SK-N-SH treated with all-trans-retinoic acid at 6 μM for 48 hours (cell line): ENCODE measurements at regions not wholly inside any gene's neighbourhood (a gene's known extent, or its start where the extent isn't known, plus 50 kb on each side); places are given as distances from the start of the nearest gene placed in this dataset.
A peak's percentile ranks its signal among the peaks of the same experiment; 100 is the strongest.
"Not testable (repeated sequence)": the region's sequence is repeated elsewhere in the genome, so short reads cannot be mapped to it uniquely, and the experiment has no call there.

Experiments
- ATAC-seq: fragments of 200-7000 bp; cut with Tn5 transposase; 3 replicates; pipeline ENCODE4 v1.9.1; 2020; ENCODE audit warnings: mild to moderate bottlenecking, moderate library complexity
- CSRNP3 ChIP-seq: fragments of 250-450 bp; sonication (Bioruptor Pico); IDR thresholded peaks from 2 replicates; pipeline ENCODE4 v1.5.1; 2021; ENCODE audit warnings: mild to moderate bottlenecking, moderate library complexity
- GLIS3 ChIP-seq: fragments of 250-450 bp; sonication (Bioruptor Pico); IDR thresholded peaks from 2 replicates; pipeline ENCODE4 v1.5.0; 2020; ENCODE audit warnings: mild to moderate bottlenecking, moderate library complexity
- RARB ChIP-seq: fragments of 250-450 bp; sonication (Bioruptor Pico); IDR thresholded peaks from 2 replicates; pipeline ENCODE4 v1.8.0; 2021; ENCODE audit warnings: mild to moderate bottlenecking, moderate library complexity
- TCF4 ChIP-seq: fragments of 250-450 bp; sonication (Bioruptor Pico); IDR thresholded peaks from 2 replicates; pipeline ENCODE4 v1.8.0; 2021; ENCODE audit warnings: mild to moderate bottlenecking, moderate library complexity, borderline replicate concordance
- ZFP3 ChIP-seq: fragments of 250-450 bp; sonication (Bioruptor Pico); IDR thresholded peaks from 2 replicates; pipeline ENCODE4 v1.5.0; 2020; ENCODE audit warnings: mild to moderate bottlenecking, moderate library complexity

DNA sequence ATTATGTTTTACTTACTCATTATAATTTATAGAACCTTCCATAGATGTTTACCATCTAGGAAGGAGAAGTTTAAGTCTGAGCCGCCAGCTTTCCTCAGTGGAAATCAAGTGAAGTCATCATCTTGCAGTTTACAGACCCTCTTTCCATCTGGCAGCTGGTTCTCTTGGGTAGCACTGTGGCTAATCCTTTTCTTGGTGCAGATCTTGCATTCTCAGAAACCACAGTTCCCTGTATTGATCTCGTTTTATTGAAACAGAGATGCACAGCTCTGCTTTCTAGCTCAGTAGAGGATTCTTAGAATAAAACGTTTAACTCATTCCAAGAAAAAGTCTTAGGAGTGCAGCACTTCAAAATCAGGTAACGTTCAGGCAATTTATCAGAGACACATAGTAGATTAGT, 1154.7 kb downstream of the FOXD4L5 start:
- ATAC-seq: not testable (repeated sequence)

DNA sequence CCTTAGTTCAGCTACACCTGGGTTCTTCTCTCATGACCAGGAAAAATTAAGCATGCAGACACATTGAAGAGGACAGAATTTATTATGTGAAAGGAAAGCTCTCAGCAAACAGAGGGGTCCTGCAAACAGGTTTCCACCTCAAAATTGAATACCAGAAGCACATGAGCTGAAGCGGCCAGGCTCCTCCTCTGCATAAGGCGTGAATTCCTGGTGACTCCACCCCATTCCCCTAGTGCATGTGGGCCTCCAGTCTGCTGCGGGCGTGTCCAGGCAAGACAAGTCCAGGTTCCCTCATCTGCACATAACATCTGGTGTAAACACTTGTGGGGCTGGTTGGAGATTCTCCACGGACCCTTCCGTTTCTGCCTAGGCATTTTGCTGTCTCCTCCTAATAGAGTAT, 1156.4 kb downstream of the FOXD4L5 start:
- TF ChIP-seq RARB: no peak
- ATAC-seq: no peak

DNA sequence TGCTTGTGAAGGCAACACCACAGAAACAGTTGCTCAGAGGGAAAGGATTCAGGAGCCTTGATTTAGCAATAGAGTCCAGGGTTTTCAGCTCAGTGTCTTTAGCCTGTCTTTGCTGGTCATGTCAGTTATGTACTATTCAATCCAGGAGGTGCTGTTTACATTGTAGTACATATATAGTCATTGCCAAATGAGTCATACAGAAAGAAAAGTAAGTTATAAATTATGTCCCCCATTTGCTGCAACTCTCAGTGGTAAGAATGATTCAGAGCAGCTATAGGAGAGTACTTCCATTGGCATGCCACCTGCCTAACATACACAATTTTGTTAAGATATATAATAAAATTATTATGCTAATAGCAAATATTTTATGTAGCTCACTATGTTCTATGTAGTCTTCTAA, 1163.4 kb downstream of the FOXD4L5 start:
- not testable (repeated sequence) for ATAC-seq

DNA sequence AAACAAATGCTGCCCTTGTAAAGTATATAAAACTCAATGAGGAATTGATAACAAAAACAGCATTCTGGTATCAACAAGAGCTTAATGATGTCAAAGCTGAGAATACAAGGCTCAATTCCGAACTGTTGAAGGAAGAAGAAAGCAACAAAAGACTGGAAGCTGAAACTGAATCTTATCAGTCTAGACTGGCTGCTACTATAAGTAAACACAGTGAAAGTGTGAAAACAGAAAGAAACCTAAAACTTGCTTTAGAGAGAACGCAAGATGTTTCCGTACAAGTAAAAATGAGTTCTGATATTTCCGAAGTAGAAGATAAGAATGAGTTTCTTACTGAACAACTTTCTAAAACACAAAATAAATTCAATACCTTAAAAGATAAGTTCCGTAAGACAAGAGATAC, 1167.7 kb downstream of the FOXD4L5 start:
- not testable (repeated sequence) for ATAC-seq

DNA sequence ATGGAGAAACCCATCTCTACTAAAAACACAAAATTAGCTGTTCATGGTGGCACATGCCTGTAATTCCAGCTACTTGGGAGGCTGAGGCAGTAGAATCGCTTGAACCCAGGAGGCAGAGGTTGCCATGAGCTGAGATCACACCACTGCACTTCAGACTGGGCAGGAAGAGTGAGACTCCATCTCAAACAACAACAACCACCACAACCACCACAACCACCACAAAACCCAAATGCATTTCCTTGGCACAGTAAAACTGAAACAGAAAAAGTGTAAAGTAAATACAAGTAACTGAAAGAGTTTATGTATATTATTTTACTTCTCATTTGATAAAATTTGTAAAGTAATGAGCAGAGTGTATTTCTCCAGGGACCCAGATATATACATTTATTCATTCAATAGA, 1177.1 kb downstream of the FOXD4L5 start:
- ATAC-seq: not testable (repeated sequence)

DNA sequence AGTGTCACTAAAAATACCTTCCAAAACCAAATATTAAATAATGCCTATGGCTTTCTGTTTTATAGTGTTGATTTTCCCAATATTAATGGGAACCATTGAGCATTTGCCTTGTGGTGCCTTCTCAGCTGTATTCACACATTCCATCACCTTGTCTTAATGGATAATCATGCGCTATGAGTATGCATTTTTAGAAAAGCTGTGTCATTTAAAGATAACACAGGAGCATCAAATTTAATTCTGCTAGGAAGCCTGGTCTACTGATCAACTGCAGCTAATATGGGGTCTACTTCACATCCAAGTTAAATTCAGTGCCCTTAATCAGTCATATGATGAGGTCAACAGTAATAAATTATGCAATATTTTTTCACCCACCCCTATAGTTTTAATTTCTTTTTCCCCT, 1177.8 kb downstream of the FOXD4L5 start:
- ATAC-seq: not testable (repeated sequence)

DNA sequence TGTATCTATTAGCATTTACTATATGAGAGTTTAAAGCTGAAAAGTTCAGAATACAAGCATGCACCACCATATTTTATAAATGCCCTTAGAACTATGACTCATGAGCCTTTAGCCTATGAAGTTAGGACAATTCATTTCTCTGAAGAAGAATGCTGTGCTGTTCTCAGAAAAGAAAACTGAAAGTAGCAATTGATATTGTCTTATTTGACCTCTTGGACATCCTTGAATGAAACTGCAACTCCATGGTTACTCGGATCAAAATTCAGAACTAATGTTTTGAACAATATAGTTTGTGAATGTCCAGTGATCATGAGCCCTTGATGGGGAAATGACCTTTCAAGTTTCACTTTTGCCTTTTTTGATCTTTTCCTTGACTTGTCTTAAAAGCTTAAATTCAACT, 1179.8 kb downstream of the FOXD4L5 start:
- not testable (repeated sequence) for ATAC-seq

DNA sequence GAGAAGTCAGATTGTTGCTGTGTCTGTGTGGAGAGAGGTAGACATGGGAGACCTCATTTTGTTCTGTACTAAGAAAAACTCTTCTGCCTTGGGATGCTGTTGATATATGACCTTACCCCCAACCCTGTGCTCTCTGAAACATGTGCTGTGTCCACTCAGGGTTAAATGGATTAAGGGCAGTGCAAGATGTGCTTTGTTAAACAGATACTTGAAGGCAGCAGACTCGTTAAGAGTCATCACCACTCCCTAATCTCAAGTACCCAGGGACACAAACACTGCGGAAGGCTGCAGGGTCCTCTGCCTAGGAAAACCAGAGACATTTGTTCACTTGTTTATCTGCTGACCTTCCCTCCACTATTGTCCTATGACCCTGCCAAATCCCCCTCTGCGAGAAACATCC, 1183.5 kb downstream of the FOXD4L5 start:
- not testable (repeated sequence) for ATAC-seq

DNA sequence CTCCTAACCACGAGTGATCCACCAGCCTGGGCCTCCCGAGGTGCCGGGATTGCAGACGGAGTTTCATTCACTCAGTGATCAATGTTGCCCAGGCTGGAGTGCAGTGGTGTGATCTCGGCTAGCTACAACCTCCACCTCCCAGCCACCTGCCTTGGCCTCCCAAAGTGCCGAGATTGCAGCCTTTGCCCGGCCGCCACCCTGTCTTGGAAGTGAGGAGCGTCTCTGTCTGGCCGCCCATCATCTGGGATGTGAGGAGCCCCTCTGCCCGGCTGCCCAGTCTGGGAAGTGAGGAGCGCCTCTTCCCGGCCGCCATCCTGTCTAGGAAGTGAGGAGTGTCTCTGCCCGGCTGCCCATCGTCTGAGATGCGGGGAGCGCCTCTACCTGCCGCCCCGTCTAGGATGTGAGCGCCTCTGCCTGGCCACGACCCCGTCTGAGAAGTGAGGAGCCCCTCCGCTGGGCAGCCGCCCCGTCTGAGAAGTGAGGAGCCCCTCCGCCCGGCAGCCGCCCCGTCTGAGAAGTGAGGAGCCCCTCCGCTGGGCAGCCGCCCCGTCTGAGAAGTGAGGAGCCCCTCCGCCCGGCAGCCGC, 1184.3 kb downstream of the FOXD4L5 start:
- ATAC-seq: not testable (repeated sequence)

DNA sequence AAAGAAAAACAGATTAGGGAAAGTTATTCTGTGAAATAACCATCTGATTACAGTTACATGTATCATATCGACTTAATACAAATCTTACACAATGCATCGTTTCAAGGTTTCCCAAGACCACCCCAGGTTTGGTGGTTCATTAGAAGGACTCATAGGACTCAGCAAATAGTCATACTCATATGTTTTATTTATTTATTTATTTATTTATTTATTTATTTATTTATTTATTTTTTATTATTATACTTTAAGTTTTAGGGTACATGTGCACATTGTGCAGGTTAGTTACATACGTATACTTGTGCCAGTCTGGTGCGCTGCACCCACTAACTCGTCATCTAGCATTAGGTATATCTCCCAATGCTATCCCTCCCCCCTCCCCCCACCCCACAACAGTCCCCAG, 1199.0 kb downstream of the FOXD4L5 start:
- not testable (repeated sequence) for ATAC-seq

- ATAC-seq: not testable (repeated sequence)
Measured at GRCh38 chr9:64071358-64072253, 1213.4 kb downstream of the FOXD4L5 start.

DNA sequence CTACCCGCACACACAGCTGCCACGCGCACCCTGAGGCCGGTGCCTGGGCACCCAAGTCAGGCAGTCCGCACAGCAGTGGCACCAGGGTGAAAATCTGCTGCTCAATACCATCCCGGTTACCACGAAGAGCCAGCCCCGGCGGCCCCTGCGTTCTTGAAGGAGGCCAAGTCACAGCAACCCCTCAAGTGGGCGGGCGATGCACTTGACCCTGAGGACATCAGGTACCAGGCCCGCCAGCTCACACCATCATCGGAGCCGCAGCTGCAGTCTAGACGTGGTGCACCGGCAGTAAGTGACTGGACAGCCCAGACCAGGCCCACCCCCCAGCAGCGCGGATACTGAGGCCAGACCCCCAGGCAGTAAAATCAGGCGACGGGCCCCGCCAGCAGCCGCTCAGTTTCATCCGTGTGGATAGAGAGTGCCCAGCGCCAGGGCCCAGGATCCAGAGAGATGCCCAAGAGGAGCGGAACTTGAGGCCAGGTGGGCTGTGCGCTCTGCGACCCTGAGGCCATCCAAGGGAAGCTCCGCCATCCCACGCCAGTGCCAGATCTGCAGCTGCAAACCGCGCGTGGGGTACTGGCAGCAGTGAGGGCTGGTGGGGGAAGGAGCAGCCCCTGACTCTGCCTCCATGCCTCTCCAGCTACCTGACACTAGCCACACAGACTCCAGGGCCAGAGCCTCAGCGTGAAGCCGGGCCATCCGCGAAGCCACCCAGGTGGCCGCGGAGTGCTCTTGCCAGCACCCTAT, 1214.2 kb downstream of the FOXD4L5 start:
- not testable (repeated sequence) for ATAC-seq

DNA sequence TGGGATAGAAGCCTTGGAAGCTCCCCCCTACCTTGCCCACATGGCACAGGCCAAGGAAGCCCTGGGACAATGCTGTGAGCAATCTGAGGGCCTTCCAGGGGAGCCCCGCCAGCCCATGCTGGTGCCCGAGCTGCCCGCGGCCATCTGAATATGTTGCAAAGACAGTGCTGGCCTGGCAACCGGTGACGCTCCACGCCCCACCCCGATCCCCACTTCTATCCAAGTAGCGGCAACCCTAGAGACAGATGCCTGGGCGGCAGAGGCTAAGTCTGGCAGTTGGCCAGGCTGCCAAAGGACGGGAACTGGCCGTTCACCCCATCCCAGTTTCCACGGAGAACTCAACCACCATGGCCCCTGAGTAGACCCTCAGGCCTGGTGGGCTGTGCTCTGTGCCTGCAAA, 1214.9 kb downstream of the FOXD4L5 start:
- not testable (repeated sequence) for ATAC-seq

GRCh38 chr9:64066736-64067368, 1218.2 kb downstream of the FOXD4L5 start:
- TF ChIP-seq ZFP3 (no peak), GLIS3 (CRISPR knock-in tag) (no peak)
- ATAC-seq: no peak

DNA sequence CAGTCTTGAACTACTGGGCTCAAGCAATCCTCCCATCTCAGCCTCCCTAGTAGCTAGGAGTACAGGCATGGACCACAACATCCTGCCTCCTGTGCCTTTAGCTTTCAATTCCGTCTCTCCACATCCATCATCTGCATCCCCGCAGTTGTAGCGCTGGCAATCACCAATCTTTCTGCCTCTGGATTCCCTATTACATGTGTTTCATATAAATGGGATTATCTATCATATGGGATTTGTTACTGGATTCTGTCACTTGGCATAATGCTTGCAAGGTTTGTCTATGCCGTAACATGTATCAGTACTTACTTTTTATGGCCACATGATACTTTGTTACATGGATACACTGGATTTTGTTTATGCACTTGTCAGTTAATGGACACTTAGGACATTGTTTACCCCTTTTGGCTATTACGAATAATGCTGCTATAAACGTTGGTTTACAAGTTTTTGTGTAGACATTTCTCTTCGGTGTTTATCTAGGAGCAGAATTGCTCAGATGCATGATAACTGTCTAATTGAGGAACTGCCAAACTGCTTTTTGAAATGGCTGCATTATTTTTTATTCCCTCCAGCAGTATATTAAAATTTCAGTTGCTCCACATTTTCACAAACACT, 1223.9 kb downstream of the FOXD4L5 start:
- ATAC-seq: no peak
- TF ChIP-seq TCF4 (CRISPR knock-in tag) (peak; percentile 53; the same call in 1 of the 2 replicates), CSRNP3 (CRISPR knock-in tag) (no peak)

DNA sequence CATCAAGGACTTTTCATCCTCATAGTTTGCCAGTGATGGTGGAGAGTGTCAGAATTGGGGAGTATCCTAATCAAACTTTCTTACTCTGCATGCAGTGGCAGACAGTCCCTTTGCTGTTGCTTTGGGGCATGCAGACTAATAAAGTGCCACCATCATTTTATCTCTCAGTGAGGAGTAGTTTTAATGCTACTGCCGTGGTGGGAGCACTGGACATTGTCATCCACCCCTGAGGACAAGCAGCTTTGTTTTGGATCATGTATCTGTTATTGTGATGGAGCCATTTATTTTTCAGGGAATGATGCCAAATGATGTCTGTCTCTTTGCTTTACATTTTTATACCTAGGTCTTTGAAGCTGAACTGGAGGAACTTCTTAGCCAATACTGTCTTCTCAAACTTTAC, 1226.9 kb downstream of the FOXD4L5 start:
- not testable (repeated sequence) for ATAC-seq
